ENCODE measurements at regions not wholly inside any gene's neighbourhood (a gene's known extent, or its start where the extent isn't known, plus 50 kb on each side); places are given as distances from the start of the nearest gene placed in this dataset.
A peak's percentile ranks its signal among the peaks of the same experiment; 100 is the strongest.

- Histone ChIP-seq H3K27ac (ENCODE audit: extremely low read length, insufficient read depth, low read length) (peak overlapping the region; percentile 35), H2AFZ (ENCODE audit: low read length) (peak overlapping the region; percentile 84), H3K4me3 (replicated peaks in 1 of 3; ENCODE audit: insufficient read depth in 1 of 3, low read depth in 2 of 3, low read length in 3 of 3) (peak overlapping the region; percentile 64 to 69 (median 67)), H3K4me1 (ENCODE audit: insufficient read depth, low read length) (peaks cover 28% of the 10 kb centered on the region; the same call in 1 of the 2 replicates), H3K4me2 (ENCODE audit: low read depth, low read length) (peak overlapping the region; percentile 97), H3K27me3 (ENCODE audit: control insufficient read depth in 1 of 2, insufficient read depth in 2 of 2, low read length in 2 of 2) (no peaks in the 10 kb centered on the region; a peak in 1 of 5 replicates), H4K20me1 (ENCODE audit: insufficient read depth, low read length) (no peaks in the 10 kb centered on the region), H3K9ac (ENCODE audit: insufficient read depth, low read depth, low read length) (peak overlapping the region; percentile 38; the same call in 1 of the 2 replicates), H3K9me3 (ENCODE audit: low read length) (no peaks in the 10 kb centered on the region), H3K79me2 (ENCODE audit: insufficient read depth, low read length) (no peaks in the 10 kb centered on the region), H3K36me3 (replicated peaks in 1 of 2; ENCODE audit: control insufficient read depth in 1 of 2, insufficient read depth in 2 of 2, low read length in 2 of 2) (no peaks in the 10 kb centered on the region)
- in situ Hi-C loops (cut with HindIII; ENCODE audit: extremely low pct_ligation_motif_present, low pct_unique_long_range_greater_than_20kb) (no loop called here), intact Hi-C loops (cut with micrococcal nuclease; ENCODE audit: unreplicated experiment) (loop anchor here (1.0 to 5.0 kb wide), 8 partner anchors 12 to 1350 kb away; no protein-coding TSS in a partner anchor)
- FAIRE-seq, result peak; percentile 72
- BruUV-seq (replicated peaks), result TSS peak; percentile 100
- peak; percentile 91 for DNase-seq (ENCODE audit: low spot score)
- peak; percentile 71 for ATAC-seq
- ChIA-PET POLR2A (interaction anchor here (0.9 to 1.6 kb wide), 5 partner anchors 12 to 595 kb away, joined by 3 to 6 read pairs (median 5); partner anchors contain the start of gene ZSCAN26), CTCF (ENCODE audit: low intra/inter-chr PET ratio, low total read pairs) (no interaction called here)
- 1% methylated on average over 28 of the region's 28 CpGs for WGBS (ENCODE audit: low lambda C conversion rate)
- TF ChIP-seq, protein P1, sequence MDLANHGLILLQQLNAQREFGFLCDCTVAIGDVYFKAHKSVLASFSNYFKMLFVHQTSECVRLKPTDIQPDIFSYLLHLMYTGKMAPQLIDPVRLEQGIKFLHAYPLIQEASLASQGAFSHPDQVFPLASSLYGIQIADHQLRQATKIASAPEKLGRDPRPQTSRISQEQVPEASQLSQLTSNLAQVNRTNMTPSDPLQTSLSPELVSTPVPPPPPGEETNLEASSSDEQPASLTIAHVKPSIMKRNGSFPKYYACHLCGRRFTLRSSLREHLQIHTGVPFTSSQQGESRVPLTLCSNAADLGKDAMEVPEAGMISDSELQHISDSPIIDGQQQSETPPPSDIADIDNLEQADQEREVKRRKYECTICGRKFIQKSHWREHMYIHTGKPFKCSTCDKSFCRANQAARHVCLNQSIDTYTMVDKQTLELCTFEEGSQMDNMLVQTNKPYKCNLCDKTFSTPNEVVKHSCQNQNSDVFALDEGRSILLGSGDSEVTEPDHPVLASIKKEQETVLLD (CRISPR knock-in tag; IDR thresholded peaks at IDR 0.05; ENCODE audit: low read depth), result peak; percentile 3; the same call in 1 of the 2 replicates
- TF ChIP-seq FIP1L1 (IDR thresholded peaks at IDR 0.05; ENCODE audit: borderline replicate concordance, insufficient read depth, low read depth, low read length) (no peak), ZSCAN30 (CRISPR knock-in tag; IDR thresholded peaks at IDR 0.05) (no peak), ZEB1 (IDR thresholded peaks at IDR 0.05; ENCODE audit: insufficient replicate concordance, low read depth) (peak; percentile 60), SNAPC4 (CRISPR knock-in tag; IDR thresholded peaks at IDR 0.05) (no peak), ZSCAN31 (CRISPR knock-in tag; IDR thresholded peaks at IDR 0.05; ENCODE audit: low read depth) (no peak), ZNF644 (CRISPR knock-in tag; IDR thresholded peaks at IDR 0.05; ENCODE audit: low read depth) (peak; percentile 92)
- TF ChIP-seq, protein P2, sequence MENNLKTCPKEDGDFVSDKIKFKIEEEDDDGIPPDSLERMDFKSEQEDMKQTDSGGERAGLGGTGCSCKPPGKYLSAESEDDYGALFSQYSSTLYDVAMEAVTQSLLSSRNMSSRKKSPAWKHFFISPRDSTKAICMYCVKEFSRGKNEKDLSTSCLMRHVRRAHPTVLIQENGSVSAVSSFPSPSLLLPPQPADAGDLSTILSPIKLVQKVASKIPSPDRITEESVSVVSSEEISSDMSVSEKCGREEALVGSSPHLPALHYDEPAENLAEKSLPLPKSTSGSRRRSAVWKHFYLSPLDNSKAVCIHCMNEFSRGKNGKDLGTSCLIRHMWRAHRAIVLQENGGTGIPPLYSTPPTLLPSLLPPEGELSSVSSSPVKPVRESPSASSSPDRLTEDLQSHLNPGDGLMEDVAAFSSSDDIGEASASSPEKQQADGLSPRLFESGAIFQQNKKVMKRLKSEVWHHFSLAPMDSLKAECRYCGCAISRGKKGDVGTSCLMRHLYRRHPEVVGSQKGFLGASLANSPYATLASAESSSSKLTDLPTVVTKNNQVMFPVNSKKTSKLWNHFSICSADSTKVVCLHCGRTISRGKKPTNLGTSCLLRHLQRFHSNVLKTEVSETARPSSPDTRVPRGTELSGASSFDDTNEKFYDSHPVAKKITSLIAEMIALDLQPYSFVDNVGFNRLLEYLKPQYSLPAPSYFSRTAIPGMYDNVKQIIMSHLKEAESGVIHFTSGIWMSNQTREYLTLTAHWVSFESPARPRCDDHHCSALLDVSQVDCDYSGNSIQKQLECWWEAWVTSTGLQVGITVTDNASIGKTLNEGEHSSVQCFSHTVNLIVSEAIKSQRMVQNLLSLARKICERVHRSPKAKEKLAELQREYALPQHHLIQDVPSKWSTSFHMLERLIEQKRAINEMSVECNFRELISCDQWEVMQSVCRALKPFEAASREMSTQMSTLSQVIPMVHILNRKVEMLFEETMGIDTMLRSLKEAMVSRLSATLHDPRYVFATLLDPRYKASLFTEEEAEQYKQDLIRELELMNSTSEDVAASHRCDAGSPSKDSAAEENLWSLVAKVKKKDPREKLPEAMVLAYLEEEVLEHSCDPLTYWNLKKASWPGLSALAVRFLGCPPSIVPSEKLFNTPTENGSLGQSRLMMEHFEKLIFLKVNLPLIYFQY (CRISPR knock-in tag; IDR thresholded peaks at IDR 0.05; ENCODE audit: borderline replicate concordance), result peak; percentile 75
- TF ChIP-seq, protein P3, sequence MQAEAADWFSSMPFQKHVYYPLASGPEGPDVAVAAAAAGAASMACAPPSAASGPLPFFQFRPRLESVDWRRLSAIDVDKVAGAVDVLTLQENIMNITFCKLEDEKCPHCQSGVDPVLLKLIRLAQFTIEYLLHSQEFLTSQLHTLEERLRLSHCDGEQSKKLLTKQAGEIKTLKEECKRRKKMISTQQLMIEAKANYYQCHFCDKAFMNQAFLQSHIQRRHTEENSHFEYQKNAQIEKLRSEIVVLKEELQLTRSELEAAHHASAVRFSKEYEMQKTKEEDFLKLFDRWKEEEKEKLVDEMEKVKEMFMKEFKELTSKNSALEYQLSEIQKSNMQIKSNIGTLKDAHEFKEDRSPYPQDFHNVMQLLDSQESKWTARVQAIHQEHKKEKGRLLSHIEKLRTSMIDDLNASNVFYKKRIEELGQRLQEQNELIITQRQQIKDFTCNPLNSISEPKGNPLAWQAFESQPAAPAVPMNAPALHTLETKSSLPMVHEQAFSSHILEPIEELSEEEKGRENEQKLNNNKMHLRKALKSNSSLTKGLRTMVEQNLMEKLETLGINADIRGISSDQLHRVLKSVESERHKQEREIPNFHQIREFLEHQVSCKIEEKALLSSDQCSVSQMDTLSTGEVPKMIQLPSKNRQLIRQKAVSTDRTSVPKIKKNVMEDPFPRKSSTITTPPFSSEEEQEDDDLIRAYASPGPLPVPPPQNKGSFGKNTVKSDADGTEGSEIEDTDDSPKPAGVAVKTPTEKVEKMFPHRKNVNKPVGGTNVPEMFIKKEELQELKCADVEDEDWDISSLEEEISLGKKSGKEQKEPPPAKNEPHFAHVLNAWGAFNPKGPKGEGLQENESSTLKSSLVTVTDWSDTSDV (CRISPR knock-in tag; IDR thresholded peaks at IDR 0.05), result no peak
Observed at GRCh38 chr6:27672113-27672799, 199.4 kb upstream of the ZNF184 start.

All from HepG2 (cell line).